M059J (cell line): ENCODE measurements at regions not wholly inside any gene's neighbourhood (a gene's known extent, or its start where the extent isn't known, plus 50 kb on each side); places are given as distances from the start of the nearest gene placed in this dataset.
"Not testable (repeated sequence)": the region's sequence is repeated elsewhere in the genome, so short reads cannot be mapped to it uniquely, and the experiment has no call there.

ENCODE experiments used
- DNase-seq: peaks from one replicate; pipeline ENCODE4 v3.0.0-alpha.2; 2012; ENCODE audit warnings: low read depth

GRCh38 chrX:12052109-12052508, 86.2 kb upstream of the FRMPD4 start:
- peak; percentile 66 for DNase-seq

- DNase-seq = no peak
These were observed 80.2 kb upstream of the FRMPD4 start for GRCh38 chrX:12058087-12058486.

- no peak for DNase-seq
These were observed 77.6 kb upstream of the FRMPD4 start for GRCh38 chrX:12060489-12061260.

- DNase-seq = peak; percentile 57
These were observed 73.0 kb upstream of the FRMPD4 start for GRCh38 chrX:12065251-12065650.

- DNase-seq = peak; percentile 41
These were observed 62.2 kb upstream of the FRMPD4 start for GRCh38 chrX:12076046-12076445.

GRCh38 chrX:12080265-12080664, 58.0 kb upstream of the FRMPD4 start:
- peak; percentile 52 for DNase-seq

- DNase-seq = not testable (repeated sequence)
These were observed 55.3 kb upstream of the FRMPD4 start for GRCh38 chrX:12082959-12083358.
